NB4 (cell line): ENCODE measurements at regions not wholly inside any gene's neighbourhood (a gene's known extent, or its start where the extent isn't known, plus 50 kb on each side); places are given as distances from the start of the nearest gene placed in this dataset.
A peak's percentile ranks its signal among the peaks of the same experiment; 100 is the strongest.

Experiments
- DNase-seq: peaks from one replicate; pipeline ENCODE4 v3.0.0; 2010; ENCODE audit warnings: low read depth
- H3K4me3 ChIP-seq: one replicate; pipeline ENCODE4 v1.5.1; 2011; ENCODE audit warnings: mild to moderate bottlenecking, low read depth, low read length, moderate library complexity
- MYC ChIP-seq: IDR thresholded peaks from 2 replicates; pipeline ENCODE4 v1.6.1; 2011; ENCODE audit warnings: low read depth, low read length
- POLR2A ChIP-seq: IDR thresholded peaks from 2 replicates; pipeline ENCODE4 v1.6.1; 2011; ENCODE audit warnings: mild to moderate bottlenecking; ENCODE audit not compliant: insufficient read length; ENCODE audit errors: extremely low read depth
- TF ChIP-seq, protein P1 (sequence below): IDR thresholded peaks from 2 replicates; pipeline ENCODE4 v1.6.1; 2011; ENCODE audit warnings: low read depth, low read length
- TF ChIP-seq, protein P2 (sequence below): IDR thresholded peaks from one replicate; pipeline ENCODE4 v1.5.1; 2012; ENCODE audit warnings: low read depth, low read length

DNA sequence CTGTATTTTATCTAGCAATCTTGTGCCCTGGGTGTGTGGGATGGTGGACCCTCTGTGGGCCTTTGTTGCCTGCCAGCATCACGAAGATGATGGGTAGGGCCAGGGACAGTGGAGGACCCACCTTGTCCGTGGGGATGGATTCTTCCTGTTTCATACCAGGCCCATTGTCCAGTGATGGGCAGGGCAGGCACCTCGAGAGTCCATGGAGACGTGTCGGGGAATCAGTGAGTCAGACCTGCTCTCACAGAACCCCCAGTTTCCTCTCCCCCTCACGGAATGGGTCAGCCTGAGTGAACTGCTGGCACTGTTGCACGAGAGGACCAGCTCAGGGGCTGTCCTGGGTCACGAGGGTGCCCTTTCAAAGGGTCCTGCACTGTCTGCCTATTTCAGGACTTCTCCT lies 401.2 kb downstream of the RPS24 start:
- H3K4me3 ChIP-seq = no peak overlapping the region
- no peak for DNase-seq
- TF ChIP-seq, protein P1, sequence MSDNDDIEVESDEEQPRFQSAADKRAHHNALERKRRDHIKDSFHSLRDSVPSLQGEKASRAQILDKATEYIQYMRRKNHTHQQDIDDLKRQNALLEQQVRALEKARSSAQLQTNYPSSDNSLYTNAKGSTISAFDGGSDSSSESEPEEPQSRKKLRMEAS = no peak
- TF ChIP-seq, protein P2, sequence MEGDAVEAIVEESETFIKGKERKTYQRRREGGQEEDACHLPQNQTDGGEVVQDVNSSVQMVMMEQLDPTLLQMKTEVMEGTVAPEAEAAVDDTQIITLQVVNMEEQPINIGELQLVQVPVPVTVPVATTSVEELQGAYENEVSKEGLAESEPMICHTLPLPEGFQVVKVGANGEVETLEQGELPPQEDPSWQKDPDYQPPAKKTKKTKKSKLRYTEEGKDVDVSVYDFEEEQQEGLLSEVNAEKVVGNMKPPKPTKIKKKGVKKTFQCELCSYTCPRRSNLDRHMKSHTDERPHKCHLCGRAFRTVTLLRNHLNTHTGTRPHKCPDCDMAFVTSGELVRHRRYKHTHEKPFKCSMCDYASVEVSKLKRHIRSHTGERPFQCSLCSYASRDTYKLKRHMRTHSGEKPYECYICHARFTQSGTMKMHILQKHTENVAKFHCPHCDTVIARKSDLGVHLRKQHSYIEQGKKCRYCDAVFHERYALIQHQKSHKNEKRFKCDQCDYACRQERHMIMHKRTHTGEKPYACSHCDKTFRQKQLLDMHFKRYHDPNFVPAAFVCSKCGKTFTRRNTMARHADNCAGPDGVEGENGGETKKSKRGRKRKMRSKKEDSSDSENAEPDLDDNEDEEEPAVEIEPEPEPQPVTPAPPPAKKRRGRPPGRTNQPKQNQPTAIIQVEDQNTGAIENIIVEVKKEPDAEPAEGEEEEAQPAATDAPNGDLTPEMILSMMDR = no peak
- TF ChIP-seq POLR2A = no peak
- TF ChIP-seq MYC = no peak

DNA sequence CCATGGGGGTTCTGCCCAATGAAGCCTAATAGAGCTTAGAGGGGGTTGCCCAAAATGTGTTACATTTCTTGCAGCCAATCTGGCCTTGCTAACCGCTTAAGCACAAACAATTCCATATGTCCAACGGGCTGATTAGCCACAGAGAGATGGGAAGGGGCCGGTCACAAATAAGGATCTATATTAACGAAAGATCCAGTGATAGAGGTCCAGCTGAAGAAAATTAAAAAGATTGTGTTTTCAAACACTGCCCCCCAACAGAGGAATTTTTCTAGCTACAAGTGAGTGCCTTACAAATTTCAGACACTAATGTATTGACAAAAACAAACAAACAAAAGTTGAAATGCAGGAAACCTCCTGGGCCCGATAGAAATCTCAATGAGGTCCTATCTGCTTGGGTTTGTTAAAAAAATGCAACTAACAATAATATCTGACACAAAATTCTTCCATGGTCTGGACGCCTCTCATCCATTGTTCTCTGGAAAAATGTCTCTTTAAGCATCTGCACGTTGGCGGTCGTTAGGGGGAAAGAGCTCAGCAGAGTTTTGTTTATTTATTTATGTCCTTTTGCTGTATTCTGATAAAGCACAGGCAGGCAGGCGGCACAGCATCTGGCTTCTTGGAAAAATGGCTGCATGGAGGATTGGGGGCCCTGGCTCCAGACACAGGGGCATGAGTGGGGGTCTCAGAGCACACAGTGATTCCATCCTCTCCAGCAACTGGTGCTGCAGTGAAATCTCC lies 402.0 kb downstream of the RPS24 start:
- no peak overlapping the region for H3K4me3 ChIP-seq
- DNase-seq = no peak
- TF ChIP-seq, protein P2 = no peak
- TF ChIP-seq POLR2A (no peak), MYC (no peak)
- TF ChIP-seq, protein P1 = no peak

DNA sequence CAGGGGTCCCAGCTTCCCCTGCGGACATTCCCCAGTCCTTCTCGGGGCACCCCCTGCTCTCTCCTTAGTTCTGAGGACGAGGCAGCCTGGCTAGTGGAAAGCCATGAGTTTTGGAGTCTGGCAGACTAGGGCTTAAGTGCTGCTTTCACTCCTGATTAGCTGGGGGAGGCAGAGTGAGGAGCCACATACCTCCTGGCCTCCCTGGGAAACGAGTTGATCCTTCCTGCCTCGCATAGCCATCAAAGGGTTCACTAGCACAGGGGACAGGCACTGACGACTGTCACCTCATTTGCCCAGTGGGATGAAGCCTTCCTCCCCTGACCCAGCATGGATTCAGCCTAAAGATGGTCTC lies 402.5 kb downstream of the RPS24 start:
- TF ChIP-seq MYC (no peak), POLR2A (no peak)
- TF ChIP-seq, protein P2 = no peak
- TF ChIP-seq, protein P1 = no peak

DNA sequence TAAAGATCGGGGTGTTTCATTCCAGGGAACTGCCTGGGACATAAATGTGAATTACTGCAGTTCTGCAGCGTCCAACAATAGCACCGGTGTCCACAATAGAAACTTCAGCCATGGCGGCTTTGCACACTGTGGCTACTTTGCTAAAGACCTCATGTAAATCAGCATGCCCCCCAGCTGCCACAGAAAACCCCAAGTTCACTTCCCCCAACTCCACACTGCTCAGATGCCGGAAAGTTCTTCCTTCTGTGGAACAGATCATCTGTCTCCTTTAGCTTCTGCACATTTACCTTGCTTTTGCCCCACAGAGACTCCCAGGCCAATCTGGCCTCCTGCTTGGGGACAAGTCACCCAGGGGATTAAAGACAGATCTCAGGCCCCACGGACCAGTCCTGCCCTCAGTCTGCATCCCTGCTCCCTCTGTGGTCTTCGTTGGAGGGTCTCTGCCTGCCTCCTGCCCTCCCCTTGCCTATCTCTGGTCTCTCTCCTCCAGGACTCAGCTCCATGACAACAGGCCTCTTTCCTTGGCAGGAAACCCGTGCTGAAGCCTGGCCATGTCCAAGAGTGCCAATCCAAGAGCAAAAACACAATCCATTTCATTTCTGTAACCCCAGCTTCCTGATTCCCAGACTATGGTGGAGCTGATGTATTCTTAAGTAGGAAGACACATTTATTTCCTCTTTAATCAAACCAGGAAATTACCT lies 403.2 kb downstream of the RPS24 start:
- no peak for DNase-seq
- H3K4me3 ChIP-seq = no peak overlapping the region
- TF ChIP-seq, protein P2 = no peak
- TF ChIP-seq MYC = no peak
- TF ChIP-seq POLR2A = no peak
- TF ChIP-seq, protein P1 = no peak

More for the DNA sequence above, 402.5 kb downstream of the RPS24 start:
- H3K4me3 ChIP-seq = no peak overlapping the region
- DNase-seq = no peak

DNA sequence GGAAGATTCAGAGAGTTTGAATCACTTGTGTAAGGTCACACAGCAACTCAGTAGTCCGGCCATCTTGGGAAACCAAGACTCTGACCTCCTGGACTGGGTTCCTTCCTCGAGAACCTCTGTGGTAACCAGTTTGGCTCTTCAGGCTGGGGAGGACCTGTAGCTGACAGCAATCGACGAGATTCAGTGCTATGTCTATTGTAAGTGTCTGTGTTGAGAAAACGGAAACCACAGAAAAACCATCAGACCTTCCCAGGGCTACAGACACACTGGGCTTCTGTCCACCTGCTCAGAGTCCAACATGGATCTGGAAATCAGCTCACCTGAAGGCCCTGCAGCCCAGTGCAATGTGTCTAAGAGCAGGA lies 403.7 kb downstream of the RPS24 start:
- TF ChIP-seq, protein P1 = no peak
- TF ChIP-seq POLR2A (no peak), MYC (no peak)
- TF ChIP-seq, protein P2 = no peak
- peak; percentile 33 for DNase-seq
- H3K4me3 ChIP-seq = no peak overlapping the region
